Liver (tissue), 8 donors: ENCODE measurements at regions not wholly inside any gene's neighbourhood (a gene's known extent, or its start where the extent isn't known, plus 50 kb on each side); places are given as distances from the start of the nearest gene placed in this dataset.

Experiments used
- DNase-seq: peaks from one replicate; pipeline ENCODE4 v3.0.0-alpha.2; 2017; ENCODE audit warnings: low spot score
- H3K27ac ChIP-seq, 2 donors: one replicate each; pipeline ENCODE4 v1.7.0; 2013; ENCODE audit warnings: inconsistent platforms in 2 of 2, low read length in 2 of 2, control low read depth in 1 of 2, low read depth in 1 of 2, mild to moderate bottlenecking in 1 of 2
- H3K27me3 ChIP-seq, 4 donors: one replicate each; pipeline versions ENCODE4 v1.6.1 to v1.7.0; 2013; ENCODE audit warnings: low read length in 3 of 4, inconsistent platforms in 1 of 4, mild to moderate bottlenecking in 1 of 4, moderate library complexity in 1 of 4; ENCODE audit not compliant: control insufficient read depth in 4 of 4, insufficient read depth in 4 of 4
- H3K36me3 ChIP-seq, 4 donors: one replicate each; pipeline versions ENCODE4 v1.6.1 to v1.7.0; 2013; ENCODE audit warnings: low read length in 3 of 4, mild to moderate bottlenecking in 3 of 4, low read depth in 1 of 4, moderate library complexity in 1 of 4; ENCODE audit not compliant: control insufficient read depth in 4 of 4, insufficient read depth in 3 of 4
- H3K4me1 ChIP-seq, 4 donors: one replicate each; pipeline versions ENCODE4 v1.6.1 to v1.7.0; 2013; ENCODE audit warnings: low read length in 3 of 4, mild to moderate bottlenecking in 3 of 4, moderate library complexity in 1 of 4; ENCODE audit not compliant: control insufficient read depth in 4 of 4, insufficient read depth in 4 of 4
- H3K4me3 ChIP-seq, 3 donors: one replicate each; pipeline versions ENCODE4 v1.6.1 to v1.7.0; 2013; ENCODE audit warnings: low read length in 3 of 3, control low read depth in 1 of 3, low read depth in 1 of 3, mild to moderate bottlenecking in 1 of 3
- H3K9ac ChIP-seq, 2 donors: one replicate each; pipeline ENCODE4 v1.7.0; 2013; ENCODE audit warnings: low read length in 2 of 2, mild to moderate bottlenecking in 2 of 2, moderate library complexity in 2 of 2, control low read depth in 1 of 2, low read depth in 1 of 2
- H3K9me3 ChIP-seq, 4 donors: one replicate each; pipeline versions ENCODE4 v1.6.1 to v1.7.0; 2013; ENCODE audit warnings: low read length in 3 of 4; ENCODE audit not compliant: control insufficient read depth in 4 of 4
- EGR1 ChIP-seq, 2 donors: IDR thresholded peaks; 2 replicates each; pipeline ENCODE4 v1.6.1; 2016 to 2018; ENCODE audit warnings: antibody characterized with exemption in 2 of 2, low read depth in 2 of 2
- FOXA1 ChIP-seq: IDR thresholded peaks from 2 replicates; pipeline ENCODE4 v1.6.1; 2016; ENCODE audit warnings: antibody characterized with exemption
- FOXA2 ChIP-seq: IDR thresholded peaks from 2 replicates; pipeline ENCODE4 v1.6.1; 2016; ENCODE audit warnings: antibody characterized with exemption
- GABPA ChIP-seq, 2 donors: IDR thresholded peaks in 1 of 2; conservative IDR thresholded peaks in 1 of 2; 2 replicates each; pipeline ENCODE4 v1.6.1; 2016; ENCODE audit warnings: antibody characterized with exemption in 2 of 2, mild to moderate bottlenecking in 1 of 2, moderate library complexity in 1 of 2
- HNF4A ChIP-seq, 2 donors: conservative IDR thresholded peaks; 2 replicates each; pipeline ENCODE4 v1.6.1; 2016; ENCODE audit warnings: antibody characterized with exemption in 2 of 2, mild to moderate bottlenecking in 2 of 2
- HNF4G ChIP-seq: IDR thresholded peaks from 2 replicates; pipeline ENCODE4 v1.6.1; 2016; ENCODE audit warnings: antibody characterized with exemption
- JUND ChIP-seq, 2 donors: IDR thresholded peaks; 2 replicates each; pipeline ENCODE4 v1.6.1; 2016; ENCODE audit warnings: antibody characterized with exemption in 2 of 2
- NR2F2 ChIP-seq: IDR thresholded peaks from 2 replicates; pipeline ENCODE4 v1.6.1; 2016; ENCODE audit warnings: antibody characterized with exemption
- RAD21 ChIP-seq, 2 donors: IDR thresholded peaks; 2 replicates each; pipeline ENCODE4 v1.6.1; 2016; ENCODE audit warnings: antibody characterized with exemption in 2 of 2, mild to moderate bottlenecking in 2 of 2
- REST ChIP-seq: IDR thresholded peaks from 2 replicates; pipeline ENCODE4 v1.6.1; 2016; ENCODE audit warnings: antibody characterized with exemption, mild to moderate bottlenecking
- RXRA ChIP-seq, 2 donors: IDR thresholded peaks; 2 replicates each; pipeline ENCODE4 v1.6.1; 2017 to 2018; ENCODE audit warnings: antibody characterized with exemption in 2 of 2, mild to moderate bottlenecking in 1 of 2
- SP1 ChIP-seq: IDR thresholded peaks from 2 replicates; pipeline ENCODE4 v1.6.1; 2018; ENCODE audit warnings: antibody characterized with exemption, mild to moderate bottlenecking
- YY1 ChIP-seq: IDR thresholded peaks from 2 replicates; pipeline ENCODE4 v1.6.1; 2016; ENCODE audit warnings: antibody characterized with exemption, mild to moderate bottlenecking
- WGBS: extraction: QIAGEN DNeasy Blood & Tissue Kit; methylation state at CpG from one replicate; pipeline ENCODE4 v1.1.7; 2013; 5-methylcytosine and 5-hydroxymethylcytosine counted together
- TF ChIP-seq, protein P1 (sequence below): fragments of 150-350 bp; IDR thresholded peaks from 2 replicates; pipeline ENCODE4 v1.5.1; 2017; ENCODE audit warnings: improper control_type of control experiment, low read depth, low read length; ENCODE audit not compliant: missing input control
- TF ChIP-seq, protein P2 (sequence below): IDR thresholded peaks from 2 replicates; pipeline ENCODE4 v1.6.1; 2016; ENCODE audit warnings: antibody characterized with exemption
- TF ChIP-seq, protein P3 (sequence below): IDR thresholded peaks from 2 replicates; pipeline ENCODE4 v1.6.1; 2016; ENCODE audit warnings: antibody characterized with exemption
- donor health status: healthy.
- donor health status: healthy.
- donor health status: healthy.
- donor health status: healthy.
- donor health status: healthy.

- Histone ChIP-seq H3K27me3 (no peaks in the 10 kb centered on the region), H3K9me3 (no peaks in the 10 kb centered on the region), H3K9ac (no peak overlapping the region), H3K4me1 (no peaks in the 10 kb centered on the region), H3K27ac (no peak overlapping the region), H3K4me3 (no peak overlapping the region), H3K36me3 (no peaks in the 10 kb centered on the region)
- DNase-seq, result no peak
- 88% methylated on average over 2 of the region's 2 CpGs for WGBS
- TF ChIP-seq YY1, result no peak
- TF ChIP-seq JUND (IDR thresholded peaks at IDR 0.05), result no peak
- TF ChIP-seq RXRA (IDR thresholded peaks at IDR 0.05), result no peak
These were observed 539.8 kb downstream of the PTPRC start for GRCh38 chr1:199178646-199179045.

GRCh38 chr1:199182186-199182843 lies 543.5 kb downstream of the PTPRC start:
- Histone ChIP-seq H3K27ac (no peak overlapping the region), H3K4me1 (no peaks in the 10 kb centered on the region), H3K27me3 (no peaks in the 10 kb centered on the region), H3K9ac (no peak overlapping the region), H3K36me3 (no peaks in the 10 kb centered on the region), H3K9me3 (no peaks in the 10 kb centered on the region), H3K4me3 (no peak overlapping the region)
- 59% methylated on average over 2 of the region's 2 CpGs for WGBS
- no peak for DNase-seq
- TF ChIP-seq, protein P1, sequence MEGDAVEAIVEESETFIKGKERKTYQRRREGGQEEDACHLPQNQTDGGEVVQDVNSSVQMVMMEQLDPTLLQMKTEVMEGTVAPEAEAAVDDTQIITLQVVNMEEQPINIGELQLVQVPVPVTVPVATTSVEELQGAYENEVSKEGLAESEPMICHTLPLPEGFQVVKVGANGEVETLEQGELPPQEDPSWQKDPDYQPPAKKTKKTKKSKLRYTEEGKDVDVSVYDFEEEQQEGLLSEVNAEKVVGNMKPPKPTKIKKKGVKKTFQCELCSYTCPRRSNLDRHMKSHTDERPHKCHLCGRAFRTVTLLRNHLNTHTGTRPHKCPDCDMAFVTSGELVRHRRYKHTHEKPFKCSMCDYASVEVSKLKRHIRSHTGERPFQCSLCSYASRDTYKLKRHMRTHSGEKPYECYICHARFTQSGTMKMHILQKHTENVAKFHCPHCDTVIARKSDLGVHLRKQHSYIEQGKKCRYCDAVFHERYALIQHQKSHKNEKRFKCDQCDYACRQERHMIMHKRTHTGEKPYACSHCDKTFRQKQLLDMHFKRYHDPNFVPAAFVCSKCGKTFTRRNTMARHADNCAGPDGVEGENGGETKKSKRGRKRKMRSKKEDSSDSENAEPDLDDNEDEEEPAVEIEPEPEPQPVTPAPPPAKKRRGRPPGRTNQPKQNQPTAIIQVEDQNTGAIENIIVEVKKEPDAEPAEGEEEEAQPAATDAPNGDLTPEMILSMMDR, result no peak
- TF ChIP-seq HNF4A (conservative IDR thresholded peaks at IDR 0.05) (no peak), REST (no peak), NR2F2 (no peak), RXRA (IDR thresholded peaks at IDR 0.05) (no peak), EGR1 (IDR thresholded peaks at IDR 0.05; ENCODE audit: low read depth in 2 of 2) (no peak), YY1 (no peak), GABPA (IDR thresholded peaks at IDR 0.05 in 1 of 2, conservative IDR thresholded peaks at IDR 0.05 in 1 of 2) (no peak), FOXA1 (no peak), FOXA2 (no peak), HNF4G (no peak), SP1 (no peak), RAD21 (IDR thresholded peaks at IDR 0.05) (no peak)
- TF ChIP-seq, protein P2, sequence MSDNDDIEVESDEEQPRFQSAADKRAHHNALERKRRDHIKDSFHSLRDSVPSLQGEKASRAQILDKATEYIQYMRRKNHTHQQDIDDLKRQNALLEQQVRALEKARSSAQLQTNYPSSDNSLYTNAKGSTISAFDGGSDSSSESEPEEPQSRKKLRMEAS, result no peak
- TF ChIP-seq, protein P3, sequence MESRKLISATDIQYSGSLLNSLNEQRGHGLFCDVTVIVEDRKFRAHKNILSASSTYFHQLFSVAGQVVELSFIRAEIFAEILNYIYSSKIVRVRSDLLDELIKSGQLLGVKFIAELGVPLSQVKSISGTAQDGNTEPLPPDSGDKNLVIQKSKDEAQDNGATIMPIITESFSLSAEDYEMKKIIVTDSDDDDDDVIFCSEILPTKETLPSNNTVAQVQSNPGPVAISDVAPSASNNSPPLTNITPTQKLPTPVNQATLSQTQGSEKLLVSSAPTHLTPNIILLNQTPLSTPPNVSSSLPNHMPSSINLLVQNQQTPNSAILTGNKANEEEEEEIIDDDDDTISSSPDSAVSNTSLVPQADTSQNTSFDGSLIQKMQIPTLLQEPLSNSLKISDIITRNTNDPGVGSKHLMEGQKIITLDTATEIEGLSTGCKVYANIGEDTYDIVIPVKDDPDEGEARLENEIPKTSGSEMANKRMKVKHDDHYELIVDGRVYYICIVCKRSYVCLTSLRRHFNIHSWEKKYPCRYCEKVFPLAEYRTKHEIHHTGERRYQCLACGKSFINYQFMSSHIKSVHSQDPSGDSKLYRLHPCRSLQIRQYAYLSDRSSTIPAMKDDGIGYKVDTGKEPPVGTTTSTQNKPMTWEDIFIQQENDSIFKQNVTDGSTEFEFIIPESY, result no peak
